RPMI8226 (cell line): ENCODE measurements at regions not wholly inside any gene's neighbourhood (a gene's known extent, or its start where the extent isn't known, plus 50 kb on each side); places are given as distances from the start of the nearest gene placed in this dataset.
"Not testable (repeated sequence)": the region's sequence is repeated elsewhere in the genome, so short reads cannot be mapped to it uniquely, and the experiment has no call there.

ENCODE experiments used
- DNase-seq: peaks from one replicate; pipeline ENCODE4 v3.0.0-alpha.2; 2015

DNA sequence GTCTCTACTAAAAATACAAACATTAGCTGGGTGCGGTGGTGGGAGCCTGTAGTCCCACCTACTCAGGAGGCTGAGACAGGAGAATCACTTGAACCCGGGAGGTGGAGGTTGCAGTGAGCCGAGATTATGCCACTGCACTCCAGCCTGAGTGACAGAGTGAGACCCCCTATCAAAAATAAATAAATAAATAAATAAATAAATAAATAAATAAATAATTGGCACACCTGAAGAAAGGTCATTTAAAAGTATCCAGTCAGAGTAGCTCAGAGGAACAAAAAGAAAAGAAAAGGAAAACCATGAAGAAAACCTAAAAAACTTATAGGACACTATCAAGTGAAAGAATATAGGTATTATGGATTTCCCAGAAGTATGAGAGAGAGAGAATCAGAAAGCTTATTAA, 330.1 kb upstream of the AR start:
- not testable (repeated sequence) for DNase-seq

DNA sequence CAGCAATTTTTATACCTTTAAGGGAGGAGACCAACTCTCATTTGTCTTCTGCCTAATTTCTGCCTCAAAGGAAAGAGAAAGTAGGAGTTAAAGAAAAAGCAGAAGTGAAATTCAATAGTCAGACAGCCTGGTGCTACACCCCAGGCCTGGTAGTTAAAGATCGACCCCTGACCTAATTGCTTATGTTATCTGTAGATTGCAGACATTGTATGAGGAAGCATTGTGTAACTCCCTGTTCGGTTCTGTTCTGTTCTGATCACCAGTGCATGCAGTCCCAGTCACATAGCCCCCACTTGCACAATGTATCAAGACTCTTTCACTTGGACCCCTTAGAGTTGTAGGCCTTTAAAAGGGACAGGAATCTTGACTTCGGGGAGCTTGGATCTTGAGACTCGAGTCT, 335.9 kb upstream of the AR start:
- peak; percentile 3 for DNase-seq

GRCh38 chrX:67159437-67159836, 384.4 kb upstream of the AR start:
- DNase-seq, result no peak

- no peak for DNase-seq
Measured at GRCh38 chrX:67114635-67115034, 429.2 kb upstream of the AR start.

DNA sequence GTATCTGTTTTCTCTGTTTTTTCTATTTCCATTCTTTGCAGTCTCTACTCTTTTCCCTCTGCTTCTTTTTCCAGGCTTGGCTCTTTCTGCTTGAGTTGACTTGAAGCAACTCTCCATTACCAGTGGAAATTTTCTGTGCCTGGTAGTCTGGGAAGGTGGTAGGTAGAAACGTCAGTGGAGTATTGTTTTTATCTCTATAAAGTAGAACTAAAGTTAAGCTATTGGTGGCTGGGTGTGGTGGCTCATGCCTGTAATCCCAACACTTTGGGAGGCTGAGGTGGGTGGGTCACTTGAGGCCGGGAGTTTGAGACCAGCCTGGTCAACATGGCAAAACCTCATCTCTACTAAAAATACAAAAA, 438.1 kb upstream of the AR start:
- no peak for DNase-seq

DNA sequence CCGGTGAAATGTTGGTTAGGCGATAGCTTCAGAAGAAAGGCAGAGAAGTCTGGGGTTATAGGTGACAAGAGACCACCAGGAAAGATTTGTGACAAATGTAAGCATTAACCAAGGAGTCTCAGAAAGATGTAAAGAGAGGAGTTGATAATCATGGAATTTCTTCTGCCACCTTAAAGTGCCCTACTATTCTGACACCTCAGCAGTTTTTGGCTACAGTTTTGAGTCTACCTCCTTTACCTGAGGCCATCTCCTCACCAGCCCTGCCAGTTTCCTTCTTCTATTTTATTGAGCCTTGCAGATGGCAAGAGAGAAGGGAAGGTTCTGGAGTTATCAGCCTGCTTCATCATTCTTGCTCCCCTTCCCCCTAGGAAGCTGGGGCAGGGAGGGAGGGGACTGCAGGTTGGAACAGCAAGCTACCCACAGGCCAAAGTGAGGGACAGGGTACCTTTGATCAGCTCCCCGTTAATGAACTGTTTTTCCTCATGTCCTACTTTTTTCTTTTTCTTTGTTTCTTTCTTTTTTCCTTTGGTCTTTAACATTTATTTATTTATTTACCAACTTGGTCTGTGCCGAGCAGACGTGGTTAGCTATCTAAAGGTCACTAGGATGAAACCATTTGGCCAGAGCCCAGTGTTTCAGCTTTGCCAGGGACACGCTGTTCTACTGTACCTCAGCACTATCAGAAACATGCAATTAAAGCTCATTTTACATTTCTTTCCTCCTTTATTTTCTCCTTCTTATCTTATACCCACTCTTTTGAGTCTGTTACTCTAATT, 438.7 kb upstream of the AR start:
- no peak for DNase-seq

GRCh38 chrX:67100031-67100884, 443.6 kb upstream of the AR start:
- DNase-seq, result no peak

- no peak for DNase-seq
Measured at GRCh38 chrX:67094061-67094460, 449.8 kb upstream of the AR start.

DNA sequence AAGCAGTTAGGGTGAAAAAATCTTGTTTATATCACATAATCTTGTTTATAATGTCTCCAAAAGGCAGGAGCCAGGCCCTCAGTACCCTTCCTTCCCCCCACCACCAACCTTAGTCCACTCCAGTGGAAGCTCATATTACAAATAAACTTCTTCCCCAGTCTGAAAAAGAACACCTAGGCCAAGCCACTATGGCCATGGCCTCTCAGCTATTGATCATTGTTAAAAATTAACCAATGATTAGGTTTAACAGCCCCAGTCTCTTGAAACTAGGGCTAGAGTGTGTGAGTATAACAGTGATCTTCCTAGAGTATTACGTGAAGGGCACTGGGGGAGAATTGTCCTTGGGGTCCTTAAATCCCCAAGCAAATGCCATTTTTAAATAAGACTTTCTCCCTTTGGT, 411.9 kb upstream of the EDA2R start:
- DNase-seq, result no peak

DNA sequence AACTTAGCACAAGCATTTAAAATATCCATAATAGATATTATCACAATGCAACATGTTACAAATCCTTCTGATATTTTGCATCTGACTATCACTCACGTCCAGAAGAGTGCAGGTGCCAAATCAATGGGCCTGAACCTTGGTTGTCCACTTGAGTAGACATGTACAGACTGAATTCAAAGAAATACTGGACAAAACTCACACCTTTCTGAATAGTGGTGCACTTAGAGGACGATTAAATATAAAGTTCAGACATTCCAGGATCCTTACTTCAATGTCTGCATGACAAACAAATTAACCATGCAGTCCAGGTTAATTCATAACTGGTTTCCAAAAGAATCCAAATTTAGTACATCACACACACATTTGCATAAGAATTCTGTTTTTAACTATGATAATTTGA, 406.0 kb upstream of the EDA2R start:
- no peak for DNase-seq

DNA sequence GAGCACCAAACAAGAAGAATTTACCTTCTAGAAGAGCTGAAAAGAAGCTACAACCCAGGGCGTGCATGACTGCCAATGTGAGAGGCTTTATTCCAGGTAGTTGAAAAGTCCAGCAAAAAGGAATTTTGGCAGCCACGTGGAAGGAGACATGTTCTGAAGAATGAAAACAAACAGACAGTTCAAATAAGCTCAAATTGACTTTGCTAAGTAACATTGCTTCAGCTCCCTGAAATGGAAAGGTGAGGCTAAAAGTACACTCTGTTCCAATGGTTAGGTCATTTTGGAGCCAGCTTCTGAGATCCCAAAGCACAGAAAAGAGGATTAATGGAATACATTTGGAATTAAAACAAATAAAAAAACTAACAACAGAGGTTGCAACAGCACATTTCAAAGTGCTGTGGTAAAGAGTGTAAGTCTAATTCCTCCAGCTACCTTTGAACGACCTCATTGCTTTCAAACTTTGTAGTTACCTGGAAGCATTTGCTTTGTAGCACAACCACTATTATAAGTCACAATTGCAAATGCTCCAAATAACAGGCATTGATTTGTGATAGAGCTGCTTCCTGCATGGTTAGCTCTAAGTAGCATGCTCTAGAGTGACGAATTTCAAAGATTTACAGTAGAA, 405.3 kb upstream of the EDA2R start:
- DNase-seq, result no peak

- DNase-seq, result no peak
Measured at GRCh38 chrX:67004451-67004850, 365.6 kb upstream of the EDA2R start.

DNA sequence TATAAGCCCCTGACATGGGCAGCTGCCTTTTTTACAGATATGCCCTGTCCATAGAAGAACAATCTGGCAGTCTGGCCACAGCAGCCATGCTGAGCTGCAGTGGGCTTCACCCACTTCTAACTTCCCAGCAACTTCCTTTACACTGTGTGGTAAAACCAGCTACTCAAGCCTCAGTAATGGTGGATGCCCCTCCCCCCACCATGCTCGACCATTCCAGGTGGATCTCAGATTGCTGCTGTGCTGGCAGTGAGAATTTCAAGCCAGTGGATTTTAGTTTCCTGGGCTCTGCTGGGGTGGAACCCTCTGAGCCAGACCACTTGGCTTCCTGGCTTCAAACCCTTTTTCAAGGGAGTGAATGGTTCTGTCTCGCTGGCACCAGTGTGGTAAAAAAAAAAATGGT, 355.9 kb upstream of the EDA2R start:
- no peak for DNase-seq

GRCh38 chrX:66992077-66992476, 353.2 kb upstream of the EDA2R start:
- not testable (repeated sequence) for DNase-seq

- no peak for DNase-seq
Measured at GRCh38 chrX:66988331-66988730, 349.5 kb upstream of the EDA2R start.

GRCh38 chrX:66961665-66962064, 322.8 kb upstream of the EDA2R start:
- DNase-seq, result no peak

- no peak for DNase-seq
Measured at GRCh38 chrX:66931713-66932112, 292.8 kb upstream of the EDA2R start.

- DNase-seq, result not testable (repeated sequence)
Measured at GRCh38 chrX:66930516-66930915, 291.6 kb upstream of the EDA2R start.

DNA sequence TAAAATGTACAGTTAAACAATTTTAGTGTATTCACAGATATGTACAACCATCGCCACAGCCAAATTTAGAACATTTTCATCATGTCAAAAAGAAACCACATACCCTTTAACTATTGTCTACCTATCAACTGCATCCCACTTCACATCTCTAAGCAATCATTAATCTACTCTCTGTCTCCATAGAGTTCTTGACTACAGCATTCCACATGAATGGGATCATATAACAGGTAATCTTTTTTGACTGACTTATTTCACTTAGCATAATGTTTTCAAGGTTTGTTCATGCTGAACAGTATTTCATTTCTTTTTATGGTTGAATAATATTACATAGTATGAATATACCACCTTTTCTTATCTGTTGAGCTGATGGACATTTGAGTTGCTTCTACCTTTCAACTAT, 281.4 kb upstream of the EDA2R start:
- no peak for DNase-seq

GRCh38 chrX:66919280-66919832, 280.5 kb upstream of the EDA2R start:
- no peak for DNase-seq

- DNase-seq, result no peak
Measured at GRCh38 chrX:66918511-66918910, 279.6 kb upstream of the EDA2R start.

DNA sequence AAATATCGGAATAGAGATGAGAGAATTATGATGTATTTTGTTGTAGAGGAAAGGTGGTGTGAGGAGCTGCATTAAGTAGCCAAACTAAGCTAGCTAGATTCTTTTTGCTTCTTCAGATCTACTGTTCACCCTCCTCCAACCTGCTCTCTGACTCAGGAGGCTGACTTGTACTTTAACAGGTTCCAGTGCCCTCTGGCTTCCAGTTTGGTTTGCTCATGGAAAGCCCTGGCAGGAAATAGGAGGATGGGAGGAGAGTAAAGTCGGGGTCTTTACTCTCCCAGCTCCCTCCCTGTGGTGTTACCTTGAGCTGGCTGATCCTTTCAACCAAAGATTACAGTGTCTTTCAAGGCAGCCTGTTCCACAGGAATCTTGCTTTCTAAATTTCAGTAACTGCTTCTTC, 277.0 kb upstream of the EDA2R start:
- no peak for DNase-seq

DNA sequence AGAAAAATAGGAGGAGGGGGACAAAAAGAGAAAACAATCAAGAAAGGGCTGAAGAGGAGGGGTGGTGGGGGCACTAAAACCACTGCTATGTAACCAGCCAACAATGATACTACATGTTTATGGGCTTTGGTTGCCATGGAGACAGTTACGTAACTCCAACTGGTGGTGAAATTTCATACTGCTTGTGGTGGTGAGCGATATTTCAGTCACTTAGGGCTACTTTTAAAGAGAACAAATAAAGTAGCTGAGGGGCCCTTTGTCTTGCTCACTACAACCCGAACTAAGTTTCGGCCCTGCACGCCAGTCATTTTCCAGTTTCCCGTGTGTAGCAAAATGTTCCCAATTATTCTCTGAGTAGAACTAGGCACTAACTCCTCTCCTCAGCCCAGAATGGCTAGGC, 275.2 kb upstream of the EDA2R start:
- no peak for DNase-seq

DNA sequence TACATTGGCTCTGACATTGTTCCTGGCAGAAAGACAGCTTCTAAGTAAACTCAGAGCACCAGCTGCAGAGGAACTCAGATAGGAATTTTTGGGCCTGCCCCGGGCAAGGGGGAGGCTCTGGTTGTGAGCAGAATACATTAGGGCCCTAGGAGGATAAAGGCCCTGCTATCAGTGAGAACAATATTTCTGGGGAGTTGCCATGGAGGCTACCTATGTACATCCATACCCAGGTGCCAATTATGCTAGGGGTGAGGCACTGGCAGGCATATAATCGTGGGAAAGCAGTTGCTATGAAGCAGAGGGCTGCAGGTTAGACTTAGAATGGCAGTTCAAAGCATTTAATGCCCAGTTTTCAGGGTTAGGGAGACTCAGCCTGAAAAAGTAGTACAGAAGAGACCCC, 273.5 kb upstream of the EDA2R start:
- no peak for DNase-seq
